NOMO-1 (cell line): ENCODE measurements at regions not wholly inside any gene's neighbourhood (a gene's known extent, or its start where the extent isn't known, plus 50 kb on each side); places are given as distances from the start of the nearest gene placed in this dataset.

Experiments
- DNase-seq, 2 experiments: peaks; one replicate each; lab custom pipeline; 2025; ENCODE audit not compliant: unreplicated experiment in 2 of 2; lab: John Stamatoyannopoulos, UW

DNA sequence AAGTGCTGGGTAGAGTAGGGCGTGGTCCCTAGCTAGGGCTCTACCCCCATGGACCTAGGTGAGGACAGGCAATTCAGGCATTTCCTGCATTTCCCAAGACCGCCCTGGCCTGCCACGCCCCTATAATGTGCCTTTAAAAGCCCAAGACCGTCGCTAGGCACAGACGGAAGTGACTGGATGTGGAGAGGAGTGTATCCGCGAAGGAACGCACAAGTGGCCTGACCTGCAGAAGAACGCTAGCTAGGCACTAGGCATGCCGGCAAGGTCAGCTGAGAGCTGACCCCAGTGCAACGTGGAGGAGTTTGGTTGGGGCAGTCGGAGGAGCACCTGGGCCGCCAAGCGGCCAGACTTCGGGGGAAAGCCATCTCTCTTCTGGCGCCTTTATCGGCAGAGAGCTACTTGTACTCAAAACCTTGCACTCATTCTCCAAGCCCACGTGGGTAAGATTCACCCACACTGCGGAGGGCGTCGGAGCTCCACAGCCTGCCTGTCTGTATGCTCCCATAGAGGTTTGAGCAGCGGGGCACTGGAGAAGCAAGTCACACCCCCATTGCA is 370.0 kb downstream of the FGF9 start:
- no peak for DNase-seq

DNA sequence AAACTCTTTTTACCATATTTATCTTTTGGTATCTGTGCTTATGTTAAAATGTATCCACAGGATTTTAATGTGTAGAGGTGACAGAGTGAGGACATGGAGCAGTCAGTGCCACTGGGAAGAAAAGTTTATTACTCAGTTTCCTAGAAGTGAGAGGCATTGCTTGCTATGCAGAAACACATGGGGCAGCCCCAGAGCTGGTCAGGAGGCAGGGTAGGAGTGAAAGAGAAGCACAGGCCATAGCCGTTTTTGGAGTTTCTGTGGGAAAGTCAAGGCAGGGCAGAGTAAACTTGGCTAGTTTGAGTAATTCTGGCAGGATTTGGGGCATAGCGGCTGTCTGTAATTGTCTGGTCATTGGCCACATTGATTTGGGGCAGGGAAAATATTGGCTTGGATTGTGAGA is 370.9 kb downstream of the FGF9 start:
- no peak for DNase-seq

DNA sequence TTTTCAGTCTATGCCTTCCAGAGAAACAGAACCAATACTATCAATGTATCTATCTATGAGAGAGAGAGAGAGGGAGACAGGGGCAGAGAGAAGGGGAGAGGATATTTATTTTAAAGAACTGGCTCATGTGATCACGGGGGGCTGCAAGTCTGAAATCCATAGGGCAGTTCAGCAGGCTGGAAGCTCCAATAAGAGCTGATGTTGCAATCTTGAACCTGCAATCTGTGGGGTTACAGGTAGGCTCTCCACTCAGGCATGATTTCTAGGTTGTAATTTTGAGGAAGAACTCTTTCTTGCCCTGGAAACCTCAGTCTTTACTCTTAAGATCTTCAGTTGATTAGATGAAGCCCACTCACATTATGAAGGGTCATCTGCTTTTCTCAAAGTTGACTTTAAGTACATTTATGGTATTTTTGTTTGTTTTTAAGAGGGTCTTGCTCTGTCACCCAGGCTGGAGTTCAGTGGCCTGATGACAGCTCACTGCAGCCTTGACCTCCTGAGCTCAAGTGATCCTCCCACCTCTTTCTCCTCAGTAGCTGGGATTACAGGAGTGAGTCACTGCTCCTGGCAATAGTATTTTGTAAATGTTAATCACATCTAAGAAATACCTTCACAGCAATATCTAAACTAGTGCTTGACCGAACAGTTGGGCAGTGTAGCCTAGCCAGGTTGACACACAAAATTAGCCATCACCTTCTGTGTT is 376.4 kb downstream of the FGF9 start:
- DNase-seq = no peak

DNA sequence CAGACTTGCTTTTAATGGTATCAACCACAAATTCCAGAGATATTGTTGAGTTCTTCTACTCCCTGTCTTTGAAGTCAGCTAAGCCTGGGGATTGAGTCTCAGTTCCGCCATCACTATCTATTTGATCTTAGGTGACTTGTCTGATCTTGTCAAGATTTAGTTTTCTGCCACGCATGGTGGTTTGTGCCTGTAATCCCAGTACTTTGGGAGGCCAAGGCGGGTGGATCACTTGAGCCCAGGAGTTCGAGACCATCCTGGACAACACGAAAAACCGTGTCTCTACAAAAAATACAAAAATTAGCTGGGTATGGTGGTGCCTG is 376.9 kb downstream of the FGF9 start:
- DNase-seq = no peak

DNA sequence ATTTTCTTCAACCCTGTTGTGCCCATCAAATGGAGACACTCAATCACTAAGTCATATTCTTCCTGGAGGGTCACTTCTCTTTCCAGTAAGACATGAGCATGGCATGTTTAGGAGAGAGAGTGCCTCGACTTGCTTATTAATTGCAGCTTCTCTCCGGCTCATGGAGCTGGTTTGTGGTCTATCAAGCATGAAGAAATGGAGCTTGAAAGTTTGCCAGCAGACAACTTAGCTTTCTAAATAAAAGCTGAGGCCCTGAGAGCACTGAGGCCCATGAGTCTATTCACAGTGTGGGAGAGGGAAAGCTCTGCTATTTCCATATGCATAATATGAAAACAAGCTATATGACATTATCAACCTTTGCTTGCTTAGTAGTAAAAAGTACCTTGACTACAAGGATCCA is 378.5 kb downstream of the FGF9 start:
- no peak for DNase-seq

DNA sequence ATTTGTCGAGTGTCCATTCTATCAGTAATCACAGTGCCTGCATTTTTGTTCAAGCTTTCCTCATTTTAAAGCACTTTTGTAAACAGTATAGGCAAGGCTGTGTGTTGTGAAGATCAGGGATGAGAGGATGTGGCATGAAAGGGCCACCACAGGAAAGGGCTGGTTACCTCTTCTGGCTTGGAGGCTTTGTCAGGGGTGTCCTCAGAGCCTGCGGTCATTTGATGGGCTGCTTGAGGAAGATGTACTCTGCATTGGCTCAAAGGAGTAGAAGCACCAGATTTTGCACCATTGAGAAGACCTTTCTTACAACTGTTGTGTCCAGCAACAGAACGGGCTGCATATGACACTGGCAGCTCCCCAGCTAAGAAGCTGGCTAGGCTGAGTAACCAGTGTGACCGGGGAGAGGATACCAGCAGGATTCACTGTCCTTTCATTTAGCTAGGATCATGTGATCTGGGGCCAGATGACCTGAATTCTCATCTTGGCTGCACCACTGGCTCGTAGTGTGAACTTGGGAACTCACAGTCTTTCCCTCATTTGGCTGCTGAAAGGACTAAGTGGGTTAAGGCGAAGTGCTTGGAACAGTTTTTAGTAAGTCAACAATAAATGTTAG is 380.2 kb downstream of the FGF9 start:
- DNase-seq = no peak

DNA sequence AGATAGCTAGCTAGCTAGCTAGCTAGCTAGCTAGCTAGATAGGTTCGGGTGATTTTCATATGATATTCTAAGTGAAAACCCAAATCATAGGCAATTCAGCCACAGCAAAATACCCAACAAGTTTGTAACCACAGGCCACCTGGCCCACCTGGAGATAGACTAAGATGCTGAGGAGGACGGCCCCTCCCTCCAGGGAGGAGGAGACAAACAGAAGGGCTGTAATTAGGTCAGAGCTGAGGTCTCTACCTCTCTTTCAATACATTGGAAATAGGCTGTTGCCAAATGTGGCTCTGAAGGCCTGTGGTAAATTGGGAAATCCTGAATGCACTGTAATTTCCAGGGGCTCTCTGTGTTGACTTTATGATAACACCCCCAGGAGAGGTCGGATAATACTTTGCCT is 382.2 kb downstream of the FGF9 start:
- DNase-seq = no peak

DNA sequence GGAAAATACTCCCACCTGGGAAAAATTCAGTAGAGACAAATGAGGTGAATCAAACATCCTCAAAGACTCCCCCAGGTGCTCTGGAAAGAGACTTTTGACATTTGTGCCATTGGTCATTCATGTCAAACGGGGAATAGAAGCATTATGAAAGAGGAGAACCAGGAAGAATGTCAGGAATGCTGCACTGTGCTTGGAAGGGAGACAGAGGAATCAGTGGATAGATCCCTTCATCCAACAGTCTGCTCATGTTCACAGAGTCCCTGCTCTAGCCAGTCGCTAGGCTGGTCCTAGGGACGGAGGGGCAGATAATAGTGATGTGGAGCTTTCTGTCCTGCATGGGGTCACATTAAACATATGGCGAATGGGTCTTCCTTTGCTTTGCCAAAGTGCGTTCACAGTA is 384.4 kb downstream of the FGF9 start:
- no peak for DNase-seq

DNA sequence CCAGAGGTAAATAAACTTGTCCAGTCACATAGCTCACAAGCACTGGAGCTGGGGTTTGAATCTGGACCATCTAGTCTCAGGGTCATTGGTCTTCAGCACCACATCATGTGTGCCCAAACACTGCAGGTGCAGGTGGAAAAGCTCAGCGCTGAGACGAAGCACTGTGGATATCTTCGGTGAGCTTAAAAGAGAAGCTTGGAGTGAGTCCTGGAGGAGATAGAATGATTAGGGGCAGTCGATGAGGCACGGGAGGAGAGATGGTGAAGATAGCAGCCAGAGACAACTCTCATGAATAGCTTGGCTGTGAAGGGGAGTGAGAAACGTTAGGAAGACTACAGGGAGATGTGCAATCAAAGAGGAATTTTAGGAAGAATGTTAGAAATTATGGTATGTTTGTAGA is 389.3 kb downstream of the FGF9 start:
- no peak for DNase-seq

DNA sequence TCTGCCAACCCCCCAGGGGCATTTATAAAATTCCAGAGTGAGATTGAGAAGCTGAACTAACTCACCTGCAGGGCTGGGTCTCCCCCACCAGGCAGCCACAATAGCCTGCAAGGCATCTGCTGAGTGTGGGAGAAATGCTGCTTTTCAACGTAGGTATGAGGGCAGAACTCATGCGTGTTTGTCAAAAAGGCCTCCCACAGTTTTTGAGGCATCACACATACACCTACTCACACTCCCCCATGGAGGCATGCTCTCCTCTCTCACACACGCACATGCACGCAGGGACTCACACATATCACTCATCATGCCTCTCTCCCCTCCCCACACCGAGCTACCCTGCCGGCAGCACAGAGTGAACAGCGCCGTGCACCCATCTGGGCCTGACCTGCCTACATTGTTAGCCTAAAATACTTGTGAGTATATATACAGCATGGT is 390.5 kb downstream of the FGF9 start:
- no peak for DNase-seq

DNA sequence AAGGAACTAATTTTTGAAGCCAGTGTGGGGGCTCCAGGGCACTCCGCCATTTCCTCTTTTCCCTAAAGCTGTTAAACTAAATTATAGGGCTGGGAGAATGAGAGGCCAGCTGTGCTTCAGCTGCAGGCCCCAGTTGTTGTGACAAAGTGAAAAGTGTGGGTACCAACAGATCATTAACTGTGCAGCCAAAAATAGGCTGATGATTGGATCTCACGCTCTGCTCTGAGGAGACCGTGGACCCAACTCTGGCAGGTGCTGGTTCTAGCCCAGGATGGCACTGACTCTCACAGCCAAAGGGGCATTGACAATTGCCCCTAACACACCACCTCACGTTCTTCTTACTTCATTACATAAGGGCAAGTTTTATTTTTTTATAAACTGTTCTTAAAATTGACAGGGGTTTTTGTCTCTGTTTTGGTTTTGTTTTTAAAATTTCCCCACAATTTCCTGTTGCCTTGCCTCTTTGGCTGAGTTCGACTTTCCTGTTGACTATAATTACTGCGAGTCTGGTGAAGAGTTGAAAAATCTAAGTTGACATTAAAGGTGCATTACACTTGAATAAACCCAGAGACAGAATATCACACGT is 391.0 kb downstream of the FGF9 start:
- DNase-seq = no peak

DNA sequence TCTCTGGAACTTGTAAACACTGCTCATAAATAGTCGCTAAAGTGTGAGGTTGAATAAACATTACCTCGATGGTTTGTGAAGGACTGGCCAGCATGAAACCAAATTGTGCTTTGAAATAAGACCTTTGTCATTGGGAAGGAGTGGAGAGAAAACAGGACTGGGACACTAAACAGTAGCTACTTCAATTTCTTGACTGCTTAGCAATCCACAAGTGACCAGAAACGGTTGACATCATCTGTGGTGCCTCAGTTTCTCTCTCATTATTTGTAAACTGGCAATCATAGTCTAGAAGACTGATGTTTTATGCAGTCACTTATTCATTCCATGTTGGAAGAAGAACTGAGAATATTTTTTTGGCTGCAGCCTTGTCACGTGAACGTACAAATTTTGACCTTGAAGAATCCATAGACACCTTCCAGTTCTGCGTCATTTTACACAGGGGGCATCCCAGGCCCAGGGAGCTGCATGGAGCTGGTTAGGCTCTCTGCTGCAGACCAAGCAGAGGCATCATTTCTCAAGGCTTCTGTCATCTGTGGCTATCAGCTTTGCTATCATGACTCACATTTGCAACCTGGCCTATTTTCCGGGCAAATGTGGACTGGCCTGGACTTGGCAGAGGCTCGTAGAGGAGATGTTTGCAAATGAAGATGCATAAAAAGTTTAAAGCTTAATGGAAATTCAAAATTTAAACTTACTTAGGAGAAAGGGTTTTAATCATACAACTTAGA is 391.8 kb downstream of the FGF9 start:
- no peak for DNase-seq

DNA sequence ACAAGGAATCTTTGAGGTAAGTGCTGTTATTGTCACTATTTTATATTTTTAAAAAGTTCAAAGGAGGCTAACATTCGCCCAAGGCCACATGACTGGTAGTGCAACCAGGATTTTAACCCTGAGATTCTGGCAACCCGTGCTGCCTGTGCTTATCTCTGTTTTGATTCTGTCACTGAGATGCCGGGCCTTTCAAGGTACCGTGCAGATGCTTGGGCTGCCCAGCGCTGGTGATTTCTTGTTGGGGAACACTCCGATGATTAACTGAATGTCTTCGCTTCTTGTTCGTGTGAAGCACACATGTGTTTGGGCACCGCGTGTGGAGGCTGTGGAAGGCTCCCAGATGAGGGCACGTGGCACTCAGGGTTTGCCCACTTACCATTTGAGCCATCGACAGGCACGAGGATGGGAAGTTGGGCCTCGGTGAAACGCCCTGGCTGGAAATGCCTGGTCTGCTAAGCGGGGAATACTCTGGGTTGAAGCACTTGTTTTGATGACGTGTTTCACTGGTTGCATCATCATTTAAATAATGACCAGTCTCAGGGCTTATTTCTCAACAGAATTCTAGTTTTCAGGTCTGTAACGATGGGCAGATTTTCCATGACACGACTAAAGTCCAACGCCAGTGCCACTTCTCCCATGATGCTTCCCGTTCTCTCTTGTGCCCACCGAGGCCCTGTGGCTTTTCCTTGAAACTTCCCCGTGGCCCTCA is 392.7 kb downstream of the FGF9 start:
- no peak for DNase-seq

DNA sequence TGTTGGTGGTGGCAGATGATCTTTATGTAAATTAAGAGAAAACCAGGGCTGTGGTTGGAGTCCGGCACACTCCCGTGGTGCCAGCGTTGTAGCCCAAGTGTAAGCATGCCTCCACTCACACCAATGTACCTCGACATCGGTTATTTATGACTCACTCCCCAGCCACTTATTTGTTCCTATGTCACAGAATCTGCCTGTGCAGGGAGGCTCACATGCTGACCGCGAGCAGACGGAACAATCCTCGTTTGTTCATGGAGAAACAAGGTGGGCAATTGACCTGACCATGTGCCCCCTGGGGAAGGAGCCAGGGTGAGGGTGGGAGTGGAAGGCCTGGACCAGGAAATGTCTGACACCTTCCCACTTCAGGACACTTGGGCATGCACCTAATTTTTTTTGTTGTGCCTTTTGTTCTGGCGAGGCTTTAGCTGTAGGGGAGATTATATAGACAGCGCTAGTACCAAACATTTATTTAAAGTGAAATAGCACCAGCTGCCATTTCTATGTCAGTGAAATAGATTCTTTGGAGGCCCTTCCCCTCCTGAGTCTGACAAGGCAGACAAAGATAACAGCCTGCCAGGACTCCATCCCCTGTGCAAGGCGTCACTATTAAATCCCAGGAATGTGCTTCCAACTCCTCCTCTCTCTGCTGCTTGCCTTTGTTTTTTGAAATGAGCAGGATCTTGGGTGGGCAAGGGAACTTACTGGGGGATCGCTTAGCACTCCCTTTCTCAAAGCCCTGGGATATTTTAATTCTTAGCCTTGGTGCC is 394.2 kb downstream of the FGF9 start:
- DNase-seq = no peak

DNA sequence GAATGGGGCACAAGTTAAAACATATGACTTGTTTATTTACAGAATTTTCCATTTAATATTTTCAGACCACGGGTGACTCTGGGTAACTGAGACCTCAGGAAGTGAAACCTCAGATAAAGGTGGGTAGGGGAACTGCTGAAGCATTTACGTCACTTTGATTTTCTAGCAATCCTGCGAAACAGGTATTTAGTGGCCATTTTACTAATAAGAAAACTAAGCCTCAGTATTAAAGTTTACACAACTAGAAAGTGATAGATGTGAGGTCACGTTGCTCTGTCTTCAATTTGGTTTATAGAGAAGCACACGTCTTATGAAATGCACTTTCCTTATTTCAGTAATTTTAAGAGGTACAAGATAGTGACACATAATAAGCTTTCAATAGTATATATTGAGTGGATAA is 402.8 kb downstream of the FGF9 start:
- DNase-seq = no peak

DNA sequence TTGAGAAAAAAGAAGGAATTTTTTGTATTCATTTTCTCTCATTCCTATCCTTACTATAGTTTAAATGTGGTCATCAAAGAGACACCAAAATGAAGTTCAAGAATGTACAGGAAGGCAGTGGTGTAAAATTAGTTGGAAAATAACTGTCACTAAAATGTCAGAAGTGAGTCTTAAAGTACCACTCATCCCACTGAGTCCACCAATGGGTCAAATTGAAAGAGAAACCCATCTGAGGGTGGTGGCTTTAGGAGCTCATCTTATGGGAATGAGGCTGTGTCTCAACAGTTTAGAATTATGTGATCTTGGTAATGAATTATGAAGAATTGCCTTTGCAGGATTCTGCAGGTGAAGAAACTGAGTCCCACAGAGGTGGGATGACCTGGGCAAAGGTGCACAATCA is 403.5 kb downstream of the FGF9 start:
- no peak for DNase-seq

DNA sequence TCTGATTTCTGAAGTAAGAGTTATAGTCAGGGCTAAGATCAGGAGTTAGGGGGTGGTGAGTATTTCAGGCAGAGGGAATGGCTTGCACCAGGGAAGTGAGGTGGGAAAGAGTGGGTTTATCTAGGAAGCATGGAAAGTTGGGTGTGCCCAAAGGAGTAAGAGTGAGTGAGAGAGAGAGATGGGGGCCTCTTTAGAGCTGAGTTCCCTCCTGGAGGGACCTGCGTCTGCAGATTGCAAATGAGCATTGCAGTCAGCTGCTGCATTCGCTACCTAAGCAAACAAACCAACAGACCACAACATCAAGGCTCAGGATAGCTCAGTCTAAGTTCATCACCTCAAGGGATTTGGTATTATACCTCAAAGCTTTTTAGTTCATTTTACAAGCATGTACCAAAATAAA is 405.8 kb downstream of the FGF9 start:
- DNase-seq = no peak

DNA sequence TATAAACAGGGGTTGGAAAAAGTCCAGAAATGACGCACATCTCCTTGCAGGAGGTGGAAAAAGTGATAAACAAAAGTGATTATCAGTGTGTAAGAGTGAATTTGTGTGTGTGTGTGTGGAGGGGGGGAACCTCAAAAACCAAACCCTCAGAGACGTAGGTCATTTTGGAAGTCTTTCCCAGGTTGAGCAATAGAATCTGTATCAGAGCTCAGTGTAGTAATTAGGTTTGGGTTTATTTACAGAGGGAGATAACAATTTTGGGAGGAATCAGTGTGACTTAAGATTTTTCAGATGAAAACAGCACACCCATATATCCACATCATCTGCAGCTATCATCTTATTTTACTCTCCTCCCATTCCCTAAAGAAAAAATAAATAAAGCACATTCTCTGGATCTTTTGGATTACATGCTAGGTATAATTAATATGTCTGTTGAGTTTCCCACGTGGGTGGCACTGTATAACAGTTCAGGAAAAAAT is 406.4 kb downstream of the FGF9 start:
- no peak for DNase-seq

DNA sequence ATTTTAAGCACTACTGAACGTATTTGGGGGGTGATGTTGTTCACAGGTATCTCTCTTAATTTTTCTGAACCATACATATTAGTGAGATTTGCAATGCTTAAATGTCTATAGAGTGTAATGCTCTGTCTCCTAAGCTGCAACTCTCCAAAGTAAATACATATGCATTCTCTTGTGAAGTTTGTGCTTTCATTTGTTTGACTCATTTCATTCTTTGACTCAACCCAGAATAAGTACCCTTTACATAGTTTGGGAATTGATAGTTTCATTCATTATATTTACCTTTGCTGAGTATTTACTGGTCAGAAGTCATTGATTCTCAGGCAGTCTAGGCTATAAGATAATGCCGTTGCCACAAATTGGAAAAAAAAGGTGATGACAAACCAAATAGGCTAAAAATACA is 406.9 kb downstream of the FGF9 start:
- no peak for DNase-seq

DNA sequence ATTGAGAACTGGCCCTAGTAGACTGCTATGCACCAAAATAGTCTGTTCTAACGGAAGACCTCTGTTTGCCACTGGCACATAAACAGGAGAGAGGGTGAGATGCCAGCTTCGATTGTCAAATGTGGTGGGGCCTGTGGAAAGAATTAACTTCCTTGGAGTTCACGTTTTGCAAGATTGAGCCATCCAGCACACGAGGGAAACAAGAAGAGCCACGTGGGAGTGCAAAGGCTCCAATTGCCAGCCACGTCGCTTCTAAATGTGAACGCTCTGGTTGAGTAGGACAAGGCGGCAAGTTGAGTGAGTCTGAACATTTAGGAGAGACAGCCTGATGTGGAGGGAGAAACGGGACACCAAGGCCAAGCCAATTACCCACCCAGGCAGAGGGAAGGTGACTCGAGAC is 409.1 kb downstream of the FGF9 start:
- no peak for DNase-seq
